ENCODE measurements at regions not wholly inside any gene's neighbourhood (a gene's known extent, or its start where the extent isn't known, plus 50 kb on each side); places are given as distances from the start of the nearest gene placed in this dataset.
"Not testable (repeated sequence)": the region's sequence is repeated elsewhere in the genome, so short reads cannot be mapped to it uniquely, and the experiment has no call there.

DNA sequence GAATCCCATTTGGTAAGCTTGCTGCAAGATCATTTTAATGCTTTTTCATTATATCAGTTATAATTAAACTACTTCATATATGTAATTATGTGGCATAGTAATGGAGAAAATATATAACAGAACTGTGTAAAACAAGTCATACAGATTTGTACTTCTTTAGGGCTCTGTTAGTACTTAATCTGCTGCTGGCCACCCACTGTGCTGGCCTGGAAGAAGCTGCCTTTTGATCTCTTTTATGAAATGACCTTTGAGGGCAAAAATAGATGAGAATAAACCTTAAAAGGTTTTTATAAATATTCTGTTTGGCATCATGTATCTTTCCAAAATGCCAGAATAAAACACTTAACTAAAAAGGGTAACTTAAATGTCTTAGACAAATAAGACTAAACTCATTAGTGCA, 262.9 kb downstream of the ZIC1 start:
- Mint-ChIP-seq H3K9me3 (peaks cover 18% of the 10 kb centered on the region), H3K4me1 (no peaks in the 10 kb centered on the region), H3K36me3 (ENCODE audit: low read depth) (no peaks in the 10 kb centered on the region), H3K27ac (no peak overlapping the region), H3K4me3 (no peak overlapping the region), H3K27me3 (no peaks in the 10 kb centered on the region)
- ATAC-seq (replicated peaks): no peak

DNA sequence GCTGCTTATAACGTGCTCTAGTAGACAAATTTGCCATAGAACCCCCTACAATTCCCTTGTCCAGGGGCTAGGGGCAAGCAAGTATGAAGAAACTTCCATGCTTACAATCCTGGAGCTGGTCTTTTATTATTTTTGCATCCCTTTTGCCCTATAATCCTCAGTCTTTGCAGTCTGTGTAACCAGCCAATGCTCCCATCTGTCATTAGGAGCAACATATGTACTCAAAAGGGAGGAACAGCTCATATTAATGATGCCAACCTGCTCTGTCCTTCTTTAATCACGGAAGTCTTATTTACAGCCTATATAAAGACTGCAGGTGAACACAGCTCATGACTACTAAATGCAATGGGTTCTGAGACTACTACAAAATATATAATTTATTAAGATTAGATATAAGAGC, 263.3 kb downstream of the ZIC1 start:
- no peak overlapping the region for H3K4me3 Mint-ChIP-seq
- H3K36me3 Mint-ChIP-seq (ENCODE audit: low read depth): no peaks in the 10 kb centered on the region
- no peaks in the 10 kb centered on the region for H3K27me3 Mint-ChIP-seq
- H3K9me3 Mint-ChIP-seq: peaks cover 16% of the 10 kb centered on the region
- H3K27ac Mint-ChIP-seq: no peak overlapping the region
- H3K4me1 Mint-ChIP-seq: no peaks in the 10 kb centered on the region
- no peak for ATAC-seq (replicated peaks)

- peaks cover 19% of the 10 kb centered on the region for H3K9me3 Mint-ChIP-seq
- no peak overlapping the region for H3K27ac Mint-ChIP-seq
- no peaks in the 10 kb centered on the region for H3K27me3 Mint-ChIP-seq
- H3K4me3 Mint-ChIP-seq: no peak overlapping the region
- ATAC-seq (replicated peaks): no peak
- H3K4me1 Mint-ChIP-seq: no peaks in the 10 kb centered on the region
- no peaks in the 10 kb centered on the region for H3K36me3 Mint-ChIP-seq (ENCODE audit: low read depth)
These were observed 266.6 kb downstream of the ZIC1 start for GRCh38 chr3:147675761-147676160.

DNA sequence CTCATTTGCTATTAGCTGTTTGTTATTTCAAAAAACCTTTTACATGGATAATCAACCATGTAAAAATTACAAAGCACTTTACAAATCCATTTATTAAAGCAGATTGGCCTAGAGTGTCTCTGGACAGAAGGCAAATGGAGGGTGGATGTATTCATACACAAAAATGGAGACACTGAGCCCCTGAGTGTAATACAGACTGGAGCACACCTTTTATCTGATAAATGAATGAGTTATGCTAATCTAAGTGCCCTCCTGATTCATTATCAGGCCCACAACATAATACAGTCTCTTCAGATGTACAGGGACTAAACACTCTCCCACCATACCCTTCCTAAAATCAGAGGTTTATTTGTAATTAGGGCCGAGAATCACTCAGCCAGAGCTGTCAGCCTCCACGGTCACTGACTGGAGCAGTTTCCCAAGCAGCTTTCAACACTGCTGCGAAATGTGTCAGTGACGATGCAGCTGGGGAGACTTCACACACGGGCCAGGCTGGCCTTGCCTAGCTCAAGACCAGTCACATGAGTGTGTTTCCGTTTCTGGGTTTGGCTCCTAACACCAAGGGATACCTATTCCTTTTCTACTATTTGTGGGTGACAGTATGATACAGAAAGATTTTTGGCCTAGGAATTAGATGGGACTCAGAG, 271.8 kb downstream of the ZIC1 start:
- ATAC-seq (replicated peaks): no peak
- Mint-ChIP-seq H3K27me3 (no peaks in the 10 kb centered on the region), H3K27ac (no peak overlapping the region), H3K4me3 (no peak overlapping the region), H3K36me3 (ENCODE audit: low read depth) (no peaks in the 10 kb centered on the region), H3K4me1 (no peaks in the 10 kb centered on the region), H3K9me3 (peaks cover 12% of the 10 kb centered on the region)

DNA sequence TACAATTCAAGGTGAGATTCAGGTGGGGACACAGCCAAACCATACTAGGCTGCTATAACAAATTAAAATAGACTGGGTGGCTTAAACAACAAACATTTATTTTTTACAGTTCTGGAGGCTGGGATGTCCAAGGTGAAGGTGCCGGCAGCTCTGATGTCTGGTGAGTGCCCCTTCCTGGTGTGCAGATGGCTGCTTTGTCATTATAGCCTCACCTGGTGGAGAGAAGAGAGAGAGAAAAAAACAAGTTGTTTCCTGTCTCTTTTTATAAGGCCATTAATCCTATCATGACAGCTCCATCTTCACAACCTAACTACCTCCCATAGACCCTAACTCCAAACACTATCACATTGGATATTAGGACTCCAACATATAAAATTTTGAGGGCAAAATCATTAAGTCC, 279.7 kb downstream of the ZIC1 start:
- no peaks in the 10 kb centered on the region for H3K27me3 Mint-ChIP-seq
- no peaks in the 10 kb centered on the region for H3K36me3 Mint-ChIP-seq (ENCODE audit: low read depth)
- no peak overlapping the region for H3K4me3 Mint-ChIP-seq
- no peaks in the 10 kb centered on the region for H3K4me1 Mint-ChIP-seq
- H3K9me3 Mint-ChIP-seq: peaks cover 14% of the 10 kb centered on the region
- H3K27ac Mint-ChIP-seq: no peak overlapping the region
- no peak for ATAC-seq (replicated peaks)

GRCh38 chr3:147699175-147699838, 290.1 kb downstream of the ZIC1 start:
- Mint-ChIP-seq H3K27ac (no peak overlapping the region), H3K27me3 (no peaks in the 10 kb centered on the region), H3K36me3 (ENCODE audit: low read depth) (no peaks in the 10 kb centered on the region), H3K9me3 (peaks cover 8% of the 10 kb centered on the region), H3K4me3 (no peak overlapping the region), H3K4me1 (no peaks in the 10 kb centered on the region)
- ATAC-seq (replicated peaks): no peak

- no peak overlapping the region for H3K4me3 Mint-ChIP-seq
- no peaks in the 10 kb centered on the region for H3K4me1 Mint-ChIP-seq
- H3K27ac Mint-ChIP-seq: no peak overlapping the region
- no peaks in the 10 kb centered on the region for H3K36me3 Mint-ChIP-seq (ENCODE audit: low read depth)
- no peak for ATAC-seq (replicated peaks)
- no peaks in the 10 kb centered on the region for H3K27me3 Mint-ChIP-seq
- H3K9me3 Mint-ChIP-seq: peaks cover 7% of the 10 kb centered on the region
These were observed 292.0 kb downstream of the ZIC1 start for GRCh38 chr3:147701195-147701594.

GRCh38 chr3:147702509-147702908, 293.3 kb downstream of the ZIC1 start:
- no peaks in the 10 kb centered on the region for H3K4me1 Mint-ChIP-seq
- H3K36me3 Mint-ChIP-seq (ENCODE audit: low read depth): no peaks in the 10 kb centered on the region
- no peak overlapping the region for H3K4me3 Mint-ChIP-seq
- no peak for ATAC-seq (replicated peaks)
- no peaks in the 10 kb centered on the region for H3K27me3 Mint-ChIP-seq
- no peak overlapping the region for H3K27ac Mint-ChIP-seq
- no peaks in the 10 kb centered on the region for H3K9me3 Mint-ChIP-seq

- Mint-ChIP-seq H3K27me3 (no peaks in the 10 kb centered on the region), H3K4me1 (no peaks in the 10 kb centered on the region), H3K4me3 (no peak overlapping the region), H3K27ac (no peak overlapping the region), H3K9me3 (peaks cover 13% of the 10 kb centered on the region), H3K36me3 (ENCODE audit: low read depth) (no peaks in the 10 kb centered on the region)
- ATAC-seq (replicated peaks): no peak
These were observed 296.5 kb downstream of the ZIC1 start for GRCh38 chr3:147705651-147706051.

GRCh38 chr3:147710753-147711152, 301.6 kb downstream of the ZIC1 start:
- H3K27me3 Mint-ChIP-seq; ATAC-seq (replicated peaks); H3K36me3 Mint-ChIP-seq (ENCODE audit: low read depth); H3K27ac Mint-ChIP-seq; H3K4me1 Mint-ChIP-seq; H3K4me3 Mint-ChIP-seq: not testable (repeated sequence)
- H3K9me3 Mint-ChIP-seq: peaks cover 24% of the 10 kb centered on the region

GRCh38 chr3:147712357-147712756, 303.2 kb downstream of the ZIC1 start:
- H3K27me3 Mint-ChIP-seq: no peaks in the 10 kb centered on the region
- H3K36me3 Mint-ChIP-seq (ENCODE audit: low read depth): no peaks in the 10 kb centered on the region
- no peak for ATAC-seq (replicated peaks)
- no peak overlapping the region for H3K27ac Mint-ChIP-seq
- H3K4me1 Mint-ChIP-seq: no peaks in the 10 kb centered on the region
- H3K4me3 Mint-ChIP-seq: no peak overlapping the region
- peaks cover 24% of the 10 kb centered on the region for H3K9me3 Mint-ChIP-seq

DNA sequence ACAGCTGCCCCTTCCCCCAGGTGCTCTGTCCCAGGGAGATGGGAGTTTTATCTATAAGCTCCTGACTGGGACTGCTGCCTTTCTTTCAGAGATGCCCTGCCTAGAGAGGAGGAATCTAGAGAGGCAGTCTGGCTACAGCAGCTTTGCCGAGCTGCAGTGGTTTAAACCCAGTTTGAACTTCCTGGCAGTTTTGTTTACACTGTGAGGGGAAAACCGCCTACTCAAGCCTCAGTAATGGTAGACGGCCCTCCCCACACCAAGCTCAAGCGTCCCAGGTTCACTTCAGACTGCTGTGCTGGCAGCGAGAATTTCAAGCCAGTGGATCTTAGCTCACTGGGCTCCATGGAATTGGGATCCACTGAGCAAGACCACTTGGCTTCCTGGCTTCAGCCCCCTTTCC, 303.6 kb downstream of the ZIC1 start:
- not testable (repeated sequence) for H3K27ac Mint-ChIP-seq; H3K27me3 Mint-ChIP-seq; ATAC-seq (replicated peaks); H3K4me3 Mint-ChIP-seq; H3K36me3 Mint-ChIP-seq (ENCODE audit: low read depth); H3K4me1 Mint-ChIP-seq
- H3K9me3 Mint-ChIP-seq: peaks cover 24% of the 10 kb centered on the region

- Mint-ChIP-seq H3K4me3 (no peak overlapping the region), H3K27me3 (no peaks in the 10 kb centered on the region), H3K9me3 (peaks cover 26% of the 10 kb centered on the region), H3K27ac (no peak overlapping the region), H3K36me3 (ENCODE audit: low read depth) (no peaks in the 10 kb centered on the region), H3K4me1 (no peaks in the 10 kb centered on the region)
- no peak for ATAC-seq (replicated peaks)
These were observed 304.3 kb downstream of the ZIC1 start for GRCh38 chr3:147713234-147714133.

DNA sequence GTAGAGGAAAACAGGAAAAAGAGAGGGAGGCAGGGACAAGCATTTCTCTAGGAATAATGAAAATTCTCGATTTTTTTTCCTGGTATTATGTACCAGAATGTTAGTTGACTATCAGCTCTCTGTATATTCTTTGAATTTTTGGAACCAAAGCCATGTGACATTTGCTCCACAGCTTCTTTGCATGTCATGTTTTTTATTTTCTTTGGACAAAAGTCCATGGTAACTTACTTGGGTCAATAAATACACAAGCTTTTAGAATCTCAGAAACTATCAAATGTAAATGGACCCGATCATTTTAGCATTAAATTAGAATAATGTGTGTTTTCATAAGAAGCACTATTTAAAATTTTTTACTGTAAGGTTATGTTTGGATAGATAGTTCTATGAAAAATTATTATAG, 320.5 kb downstream of the ZIC1 start:
- no peak overlapping the region for H3K4me3 Mint-ChIP-seq
- H3K27ac Mint-ChIP-seq: no peak overlapping the region
- H3K36me3 Mint-ChIP-seq (ENCODE audit: low read depth): no peaks in the 10 kb centered on the region
- no peak for ATAC-seq (replicated peaks)
- H3K27me3 Mint-ChIP-seq: no peaks in the 10 kb centered on the region
- no peaks in the 10 kb centered on the region for H3K4me1 Mint-ChIP-seq
- H3K9me3 Mint-ChIP-seq: peaks cover 3% of the 10 kb centered on the region

- Mint-ChIP-seq H3K9me3 (peaks cover 3% of the 10 kb centered on the region), H3K27ac (no peak overlapping the region), H3K4me1 (no peaks in the 10 kb centered on the region), H3K27me3 (no peaks in the 10 kb centered on the region), H3K4me3 (no peak overlapping the region), H3K36me3 (ENCODE audit: low read depth) (no peaks in the 10 kb centered on the region)
- ATAC-seq (replicated peaks): no peak
These were observed 321.1 kb downstream of the ZIC1 start for GRCh38 chr3:147730284-147730683.

Measured in activated T-helper 17 cell treated with anti-CD3 and anti-CD28 coated beads, Interleukin-2, amount 50 U/mL, for 72 hours (primary cell).